ENCODE measurements at regions not wholly inside any gene's neighbourhood (a gene's known extent, or its start where the extent isn't known, plus 50 kb on each side); places are given as distances from the start of the nearest gene placed in this dataset.

DNA sequence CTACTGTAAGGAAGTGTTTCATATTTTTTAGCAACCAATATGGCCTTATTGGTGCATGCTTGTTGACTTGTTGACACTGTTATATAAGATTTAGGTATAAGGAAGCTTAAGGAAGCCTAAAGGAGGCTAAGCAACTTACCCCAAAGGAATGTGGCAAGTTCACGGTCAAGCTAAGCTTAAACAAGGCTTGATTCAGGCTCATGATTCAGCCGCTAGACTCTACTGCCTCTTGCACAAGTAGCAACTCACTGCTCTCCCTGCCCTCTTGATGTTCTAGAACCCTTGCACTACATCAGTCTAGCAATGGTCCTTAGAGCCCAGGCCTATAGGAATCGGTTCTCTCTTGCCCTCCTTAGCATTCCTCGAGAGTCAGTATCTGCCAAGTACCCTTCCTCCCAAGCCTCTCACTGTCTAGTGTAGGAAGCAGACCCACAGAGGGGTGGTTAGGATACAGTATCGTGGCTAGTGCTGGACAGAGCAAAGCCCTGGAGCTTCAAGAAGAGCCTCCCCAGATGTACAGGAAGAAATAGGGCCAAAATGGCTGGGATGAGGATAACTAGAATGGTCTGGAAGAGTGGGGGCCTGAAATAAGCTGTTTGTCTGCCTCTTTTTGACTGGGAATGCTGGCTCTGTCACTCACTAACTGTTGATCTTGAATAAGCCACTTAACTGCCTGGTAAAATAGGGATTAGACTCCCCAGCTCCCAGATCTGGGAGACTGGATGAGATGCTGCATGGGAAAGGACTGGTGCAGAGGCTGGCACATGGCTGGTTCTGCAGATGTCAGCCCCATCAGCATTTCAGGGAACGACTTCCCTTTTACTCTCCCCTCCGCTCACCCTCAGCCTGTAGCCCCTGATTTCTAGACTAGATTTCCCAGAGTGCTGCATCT, 122.2 kb downstream of the NAV1 start:
- no peak for DNase-seq (ENCODE audit: low spot score in 2 of 2)
- H3K27me3 ChIP-seq: no peaks in the 10 kb centered on the region
- TF ChIP-seq POLR2AphosphoS5 (IDR thresholded peaks at IDR 0.05) (no peak), POLR2A (IDR thresholded peaks at IDR 0.05) (no peak)
- TF ChIP-seq, protein P1, sequence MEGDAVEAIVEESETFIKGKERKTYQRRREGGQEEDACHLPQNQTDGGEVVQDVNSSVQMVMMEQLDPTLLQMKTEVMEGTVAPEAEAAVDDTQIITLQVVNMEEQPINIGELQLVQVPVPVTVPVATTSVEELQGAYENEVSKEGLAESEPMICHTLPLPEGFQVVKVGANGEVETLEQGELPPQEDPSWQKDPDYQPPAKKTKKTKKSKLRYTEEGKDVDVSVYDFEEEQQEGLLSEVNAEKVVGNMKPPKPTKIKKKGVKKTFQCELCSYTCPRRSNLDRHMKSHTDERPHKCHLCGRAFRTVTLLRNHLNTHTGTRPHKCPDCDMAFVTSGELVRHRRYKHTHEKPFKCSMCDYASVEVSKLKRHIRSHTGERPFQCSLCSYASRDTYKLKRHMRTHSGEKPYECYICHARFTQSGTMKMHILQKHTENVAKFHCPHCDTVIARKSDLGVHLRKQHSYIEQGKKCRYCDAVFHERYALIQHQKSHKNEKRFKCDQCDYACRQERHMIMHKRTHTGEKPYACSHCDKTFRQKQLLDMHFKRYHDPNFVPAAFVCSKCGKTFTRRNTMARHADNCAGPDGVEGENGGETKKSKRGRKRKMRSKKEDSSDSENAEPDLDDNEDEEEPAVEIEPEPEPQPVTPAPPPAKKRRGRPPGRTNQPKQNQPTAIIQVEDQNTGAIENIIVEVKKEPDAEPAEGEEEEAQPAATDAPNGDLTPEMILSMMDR (IDR thresholded peaks at IDR 0.05): no peak
- H3K27ac ChIP-seq: no peak overlapping the region
- no peaks in the 10 kb centered on the region for H3K4me1 ChIP-seq
- H3K9me3 ChIP-seq: no peaks in the 10 kb centered on the region
- intact Hi-C loops (cut with DNase I; ENCODE audit: low total_unique reads): no loop called here
- H3K4me3 ChIP-seq: no peak overlapping the region
- no peaks in the 10 kb centered on the region for H3K36me3 ChIP-seq

DNA sequence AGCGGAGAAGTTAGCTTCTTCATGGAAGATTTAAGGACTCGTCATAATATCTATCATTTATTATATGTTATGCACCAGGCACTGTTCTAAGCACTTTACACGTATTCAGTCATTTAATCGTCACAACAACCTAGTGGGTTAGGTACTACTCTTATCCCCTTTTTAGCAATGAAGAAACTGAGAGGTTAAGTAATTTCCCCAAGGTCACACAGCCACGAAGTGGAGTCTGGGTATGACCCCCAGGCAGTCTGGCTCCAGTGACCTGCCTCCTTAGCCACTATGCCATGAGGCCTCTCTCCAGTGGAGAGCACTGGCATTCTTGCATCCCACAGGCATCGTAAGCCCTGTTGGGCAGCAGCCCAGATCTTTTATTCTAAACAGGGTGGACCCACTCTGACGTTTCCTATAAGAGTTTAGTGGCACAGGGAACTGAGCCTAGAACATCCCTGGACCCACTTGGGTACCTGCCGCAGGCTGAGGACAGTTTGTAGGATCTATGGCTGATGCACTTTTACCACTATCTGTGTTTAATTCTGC, 123.0 kb downstream of the NAV1 start:
- no peaks in the 10 kb centered on the region for H3K27me3 ChIP-seq
- no peaks in the 10 kb centered on the region for H3K4me1 ChIP-seq
- no peak overlapping the region for H3K27ac ChIP-seq
- H3K36me3 ChIP-seq: no peaks in the 10 kb centered on the region
- TF ChIP-seq POLR2A (IDR thresholded peaks at IDR 0.05) (no peak), POLR2AphosphoS5 (IDR thresholded peaks at IDR 0.05) (no peak)
- TF ChIP-seq, protein P1 (IDR thresholded peaks at IDR 0.05): no peak
- H3K4me3 ChIP-seq: no peak overlapping the region
- intact Hi-C loops (cut with DNase I; ENCODE audit: low total_unique reads): no loop called here
- H3K9me3 ChIP-seq: no peaks in the 10 kb centered on the region
- DNase-seq (ENCODE audit: low spot score in 2 of 2): no peak

GRCh38 chr1:201662646-201663045, 123.7 kb downstream of the NAV1 start:
- DNase-seq (ENCODE audit: low spot score in 2 of 2): no peak
- no peaks in the 10 kb centered on the region for H3K4me1 ChIP-seq
- no peaks in the 10 kb centered on the region for H3K9me3 ChIP-seq
- H3K27me3 ChIP-seq: no peaks in the 10 kb centered on the region
- H3K4me3 ChIP-seq: no peak overlapping the region
- no peaks in the 10 kb centered on the region for H3K36me3 ChIP-seq
- TF ChIP-seq, protein P1 (IDR thresholded peaks at IDR 0.05): no peak
- intact Hi-C loops (cut with DNase I; ENCODE audit: low total_unique reads): no loop called here
- H3K27ac ChIP-seq: no peak overlapping the region

DNA sequence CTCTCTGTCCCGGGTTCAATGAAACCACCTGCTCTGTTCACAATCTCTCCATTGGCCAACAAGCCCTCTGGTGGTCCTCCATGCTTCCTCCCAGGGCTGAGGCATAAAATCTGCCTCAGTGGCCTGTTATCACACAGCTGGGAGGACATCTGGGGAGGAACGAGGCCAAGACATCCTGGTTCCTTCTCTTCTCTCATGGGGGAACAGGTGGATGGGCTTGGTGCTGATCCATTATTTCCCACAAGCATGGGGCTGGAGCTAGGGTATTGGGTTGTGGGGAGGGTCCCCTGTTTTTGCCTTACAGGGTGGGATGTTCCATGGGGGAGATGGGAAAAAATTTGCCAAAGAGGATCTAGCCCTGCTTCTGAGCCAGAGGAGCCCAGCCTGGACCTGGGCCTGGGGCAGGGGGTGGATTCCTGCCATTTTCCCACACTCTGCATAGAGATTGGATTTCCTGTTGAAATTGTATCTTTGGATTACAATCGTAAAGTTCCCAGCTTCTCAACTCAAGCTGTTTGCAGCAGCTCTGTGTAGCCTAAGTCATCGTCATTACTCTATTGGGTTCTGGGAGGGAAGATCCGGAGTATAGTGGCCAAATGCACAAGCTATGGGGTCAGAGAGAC, 124.7 kb downstream of the NAV1 start:
- intact Hi-C loops (cut with DNase I; ENCODE audit: low total_unique reads): no loop called here
- DNase-seq (ENCODE audit: low spot score in 2 of 2): no peak
- TF ChIP-seq, protein P1 (IDR thresholded peaks at IDR 0.05): no peak
- TF ChIP-seq POLR2AphosphoS5 (IDR thresholded peaks at IDR 0.05) (no peak), POLR2A (IDR thresholded peaks at IDR 0.05) (no peak)

DNA sequence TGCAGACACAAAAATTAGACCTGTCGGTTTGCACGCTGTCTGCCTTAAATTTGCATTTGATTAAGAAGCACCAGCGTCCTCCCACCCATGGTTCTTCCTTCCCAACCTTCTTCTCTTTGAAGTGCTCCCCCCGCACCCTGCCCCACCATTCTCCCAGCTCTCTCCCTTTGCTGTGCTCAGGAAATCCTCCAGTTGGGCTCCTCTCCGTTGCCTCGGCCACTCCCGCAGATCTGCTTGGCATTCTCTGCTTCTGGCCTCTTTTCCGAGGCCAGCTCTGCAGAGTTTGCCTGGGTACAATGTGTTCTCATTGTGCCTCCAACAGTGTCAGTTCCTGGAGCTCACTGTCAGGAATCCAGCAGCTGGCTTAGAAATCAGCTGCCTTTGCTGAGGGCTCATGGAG, 126.1 kb downstream of the NAV1 start:
- no peaks in the 10 kb centered on the region for H3K9me3 ChIP-seq
- intact Hi-C loops (cut with DNase I; ENCODE audit: low total_unique reads): no loop called here
- no peaks in the 10 kb centered on the region for H3K4me1 ChIP-seq
- no peak overlapping the region for H3K27ac ChIP-seq
- H3K27me3 ChIP-seq: no peaks in the 10 kb centered on the region
- H3K4me3 ChIP-seq: no peak overlapping the region
- DNase-seq (ENCODE audit: low spot score in 2 of 2): no peak
- no peaks in the 10 kb centered on the region for H3K36me3 ChIP-seq
- TF ChIP-seq POLR2AphosphoS5 (IDR thresholded peaks at IDR 0.05) (no peak), POLR2A (IDR thresholded peaks at IDR 0.05) (no peak)
- TF ChIP-seq, protein P1 (IDR thresholded peaks at IDR 0.05): no peak

More for the DNA sequence above, 124.7 kb downstream of the NAV1 start:
- Histone ChIP-seq H3K36me3 (no peaks in the 10 kb centered on the region), H3K27me3 (no peaks in the 10 kb centered on the region), H3K9me3 (no peaks in the 10 kb centered on the region), H3K4me1 (no peaks in the 10 kb centered on the region), H3K27ac (no peak overlapping the region), H3K4me3 (no peak overlapping the region)
